Activated naive CD8-positive, alpha-beta T cell (primary cell): ENCODE measurements at regions not wholly inside any gene's neighbourhood (a gene's known extent, or its start where the extent isn't known, plus 50 kb on each side); places are given as distances from the start of the nearest gene placed in this dataset.

Source experiments
- H3K27ac Mint-ChIP-seq: one replicate; pipeline ENCODE4 v1.8.0; 2021; ENCODE audit warnings: mixed read lengths
- H3K27me3 Mint-ChIP-seq: one replicate; pipeline ENCODE4 v1.8.0; 2021; ENCODE audit warnings: mixed read lengths
- H3K36me3 Mint-ChIP-seq: one replicate; pipeline ENCODE4 v1.8.0; 2021; ENCODE audit warnings: mixed read lengths
- H3K4me1 Mint-ChIP-seq: one replicate; pipeline ENCODE4 v1.8.0; 2021; ENCODE audit warnings: low read depth, mixed read lengths
- H3K4me3 Mint-ChIP-seq: one replicate; pipeline ENCODE4 v1.8.0; 2021; ENCODE audit warnings: mild to moderate bottlenecking, mixed read lengths
- H3K9me3 Mint-ChIP-seq: one replicate; pipeline ENCODE4 v1.8.0; 2021; ENCODE audit warnings: low read depth, mixed read lengths

GRCh38 chr2:176471949-176472348, 202.7 kb downstream of the MTX2 start:
- H3K9me3 Mint-ChIP-seq: no peaks in the 10 kb centered on the region
- no peak overlapping the region for H3K4me3 Mint-ChIP-seq
- peaks cover 19% of the 10 kb centered on the region for H3K4me1 Mint-ChIP-seq
- peaks cover 3% of the 10 kb centered on the region for H3K36me3 Mint-ChIP-seq
- no peak overlapping the region for H3K27ac Mint-ChIP-seq
- peaks cover 5% of the 10 kb centered on the region for H3K27me3 Mint-ChIP-seq

- Mint-ChIP-seq H3K4me1 (peaks cover 19% of the 10 kb centered on the region), H3K36me3 (peaks cover 3% of the 10 kb centered on the region), H3K27me3 (no peaks in the 10 kb centered on the region), H3K9me3 (no peaks in the 10 kb centered on the region), H3K27ac (no peak overlapping the region), H3K4me3 (peak overlapping the region; percentile 77)
Measured at GRCh38 chr2:176473177-176473576, 203.9 kb downstream of the MTX2 start.

DNA sequence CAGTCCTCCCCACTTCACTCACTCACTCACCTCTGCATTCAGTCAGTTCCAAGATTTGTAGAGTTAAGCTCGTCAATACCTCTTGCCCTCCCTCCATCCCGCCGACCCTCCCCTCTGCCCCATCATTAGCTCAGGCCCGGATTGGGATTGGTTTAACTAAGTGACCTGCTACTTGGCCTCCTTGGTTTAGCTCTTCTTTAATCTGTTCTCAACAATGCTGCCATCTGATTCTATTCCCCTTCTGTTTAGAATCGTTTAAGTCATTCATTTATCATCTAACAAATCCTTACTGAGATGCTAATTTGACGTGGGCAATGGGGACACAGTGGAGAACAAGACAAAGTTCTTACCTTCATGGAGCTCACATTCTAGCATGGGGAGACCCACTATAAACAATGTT, 204.6 kb downstream of the MTX2 start:
- no peaks in the 10 kb centered on the region for H3K27me3 Mint-ChIP-seq
- peak overlapping the region; percentile 21 for H3K4me3 Mint-ChIP-seq
- peaks cover 19% of the 10 kb centered on the region for H3K4me1 Mint-ChIP-seq
- H3K27ac Mint-ChIP-seq: no peak overlapping the region
- H3K9me3 Mint-ChIP-seq: no peaks in the 10 kb centered on the region
- H3K36me3 Mint-ChIP-seq: peaks cover 3% of the 10 kb centered on the region

GRCh38 chr2:176477336-176477735, 208.1 kb downstream of the MTX2 start:
- Mint-ChIP-seq H3K9me3 (no peaks in the 10 kb centered on the region), H3K4me3 (no peak overlapping the region), H3K27me3 (peaks cover 10% of the 10 kb centered on the region), H3K27ac (no peak overlapping the region), H3K36me3 (peaks cover 3% of the 10 kb centered on the region), H3K4me1 (peaks cover 17% of the 10 kb centered on the region)

DNA sequence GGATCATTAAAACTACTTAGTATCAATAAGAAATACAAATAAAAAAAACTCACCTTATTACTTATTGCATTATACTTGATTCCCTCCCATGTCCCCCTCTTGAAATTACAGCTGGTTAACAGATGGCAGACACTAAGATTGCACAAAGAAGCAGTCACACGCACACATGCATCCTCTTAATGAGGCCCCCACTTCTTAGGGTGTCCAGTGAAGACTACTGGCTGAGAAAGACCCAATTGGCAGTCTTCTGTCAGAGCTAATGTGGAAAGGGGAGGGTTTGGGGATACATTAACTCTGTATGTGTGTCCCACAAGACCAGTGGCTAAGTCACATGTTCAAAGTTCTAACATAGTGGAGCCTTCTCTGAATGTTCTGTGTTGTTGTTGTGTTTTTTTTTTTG, 210.7 kb downstream of the MTX2 start:
- H3K4me3 Mint-ChIP-seq: no peak overlapping the region
- H3K9me3 Mint-ChIP-seq: no peaks in the 10 kb centered on the region
- peaks cover 12% of the 10 kb centered on the region for H3K27me3 Mint-ChIP-seq
- no peaks in the 10 kb centered on the region for H3K36me3 Mint-ChIP-seq
- H3K27ac Mint-ChIP-seq: no peak overlapping the region
- H3K4me1 Mint-ChIP-seq: no peaks in the 10 kb centered on the region

- H3K36me3 Mint-ChIP-seq: no peaks in the 10 kb centered on the region
- H3K4me1 Mint-ChIP-seq: no peaks in the 10 kb centered on the region
- peaks cover 20% of the 10 kb centered on the region for H3K27me3 Mint-ChIP-seq
- H3K9me3 Mint-ChIP-seq: no peaks in the 10 kb centered on the region
- no peak overlapping the region for H3K4me3 Mint-ChIP-seq
- H3K27ac Mint-ChIP-seq: no peak overlapping the region
Measured at GRCh38 chr2:176482107-176482506, 212.9 kb downstream of the MTX2 start.

DNA sequence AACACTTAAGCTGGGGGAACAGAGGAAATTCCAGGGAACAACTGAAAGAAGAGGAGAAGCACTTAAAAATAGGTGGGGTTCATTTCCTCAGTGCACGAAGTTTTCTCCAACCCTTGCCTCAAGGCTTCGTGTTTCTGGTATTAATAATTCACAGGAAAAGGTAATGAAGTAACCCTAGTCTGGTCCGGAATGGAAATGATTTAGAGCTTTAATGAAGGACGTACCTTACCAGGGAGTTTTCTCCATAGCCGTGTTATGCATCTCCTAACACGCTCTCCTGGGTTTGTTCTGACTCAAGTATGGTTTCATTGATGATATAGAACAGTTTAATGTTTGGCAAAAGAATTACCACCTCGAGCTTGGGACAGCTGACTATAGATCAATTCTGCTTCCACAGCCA, 214.2 kb downstream of the MTX2 start:
- peaks cover 23% of the 10 kb centered on the region for H3K27me3 Mint-ChIP-seq
- H3K4me1 Mint-ChIP-seq: no peaks in the 10 kb centered on the region
- H3K27ac Mint-ChIP-seq: no peak overlapping the region

GRCh38 chr2:176483901-176484568, 214.8 kb downstream of the MTX2 start:
- Mint-ChIP-seq H3K4me3 (no peak overlapping the region), H3K9me3 (no peaks in the 10 kb centered on the region), H3K27me3 (peaks cover 23% of the 10 kb centered on the region), H3K27ac (no peak overlapping the region), H3K4me1 (no peaks in the 10 kb centered on the region), H3K36me3 (no peaks in the 10 kb centered on the region)

More for the DNA sequence above, 214.2 kb downstream of the MTX2 start:
- Mint-ChIP-seq H3K36me3 (no peaks in the 10 kb centered on the region), H3K4me3 (no peak overlapping the region), H3K9me3 (no peaks in the 10 kb centered on the region)

- no peak overlapping the region for H3K4me3 Mint-ChIP-seq
- no peaks in the 10 kb centered on the region for H3K4me1 Mint-ChIP-seq
- H3K27ac Mint-ChIP-seq: no peak overlapping the region
- peaks cover 25% of the 10 kb centered on the region for H3K27me3 Mint-ChIP-seq
- no peaks in the 10 kb centered on the region for H3K9me3 Mint-ChIP-seq
- H3K36me3 Mint-ChIP-seq: no peaks in the 10 kb centered on the region
Measured at GRCh38 chr2:176484838-176485237, 215.6 kb downstream of the MTX2 start.

DNA sequence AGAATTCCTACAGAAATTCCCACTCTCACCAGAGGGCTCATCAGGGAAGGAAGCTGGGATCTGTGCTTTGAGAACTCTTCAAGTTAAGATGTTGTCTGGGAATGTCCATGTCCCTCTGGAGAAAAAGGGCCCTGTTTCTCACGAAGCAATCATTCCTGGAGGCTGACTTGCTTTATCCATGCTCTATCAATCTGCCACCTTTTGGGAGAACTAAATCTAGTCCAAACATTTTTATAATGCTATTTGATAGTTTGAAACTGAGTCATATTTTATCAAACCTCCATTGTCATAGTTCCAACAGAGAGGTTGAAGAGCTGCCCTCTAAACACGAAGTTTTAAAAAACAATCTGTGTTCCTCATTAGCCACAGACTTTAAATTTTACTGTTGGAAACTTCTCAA, 219.2 kb downstream of the MTX2 start:
- H3K27ac Mint-ChIP-seq: no peak overlapping the region
- H3K36me3 Mint-ChIP-seq: no peaks in the 10 kb centered on the region
- peaks cover 17% of the 10 kb centered on the region for H3K27me3 Mint-ChIP-seq
- peaks cover 8% of the 10 kb centered on the region for H3K4me1 Mint-ChIP-seq
- H3K9me3 Mint-ChIP-seq: no peaks in the 10 kb centered on the region
- no peak overlapping the region for H3K4me3 Mint-ChIP-seq

DNA sequence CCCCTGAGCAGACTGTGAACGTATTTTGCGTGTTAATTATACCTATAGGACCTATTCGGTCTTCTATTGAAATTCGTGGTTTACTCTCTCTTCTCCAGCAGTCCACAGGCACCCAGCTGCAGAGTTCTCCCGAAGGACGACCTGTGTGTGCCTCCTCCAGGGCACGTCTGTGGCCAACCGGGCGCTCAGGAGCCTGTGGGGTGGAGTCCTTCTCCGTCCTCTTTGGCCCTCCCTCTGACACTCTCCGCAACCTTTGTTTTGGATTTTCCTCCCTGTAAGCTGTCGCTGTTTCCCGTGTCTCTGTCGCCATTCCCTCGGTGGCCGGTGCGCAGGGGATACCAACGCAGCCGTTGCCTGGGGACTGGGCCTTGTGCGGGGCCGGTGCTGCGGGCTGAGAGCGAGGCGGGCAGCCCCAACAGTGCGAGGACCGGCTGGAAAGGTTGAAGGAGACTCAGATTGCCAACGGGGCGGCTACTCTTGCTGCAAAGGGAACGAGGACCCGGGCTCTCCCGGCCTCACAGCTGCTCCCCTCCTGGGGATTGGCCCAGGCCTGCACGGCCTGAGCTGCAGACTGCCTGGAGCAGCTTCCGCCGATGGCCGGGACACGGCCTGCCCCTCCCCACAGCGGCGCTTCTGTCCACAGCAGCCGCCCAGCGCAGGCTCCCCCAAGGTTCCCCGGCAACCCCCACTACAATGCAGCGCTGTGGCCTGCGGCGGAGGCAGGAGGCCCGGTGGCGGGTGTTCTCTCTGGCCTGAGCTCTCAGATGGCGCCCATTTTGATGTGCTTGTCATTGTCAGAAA, 221.0 kb downstream of the MTX2 start:
- peaks cover 15% of the 10 kb centered on the region for H3K27me3 Mint-ChIP-seq
- peaks cover 8% of the 10 kb centered on the region for H3K4me1 Mint-ChIP-seq
- no peaks in the 10 kb centered on the region for H3K36me3 Mint-ChIP-seq
- H3K9me3 Mint-ChIP-seq: no peaks in the 10 kb centered on the region
- H3K27ac Mint-ChIP-seq: no peak overlapping the region
- no peak overlapping the region for H3K4me3 Mint-ChIP-seq

DNA sequence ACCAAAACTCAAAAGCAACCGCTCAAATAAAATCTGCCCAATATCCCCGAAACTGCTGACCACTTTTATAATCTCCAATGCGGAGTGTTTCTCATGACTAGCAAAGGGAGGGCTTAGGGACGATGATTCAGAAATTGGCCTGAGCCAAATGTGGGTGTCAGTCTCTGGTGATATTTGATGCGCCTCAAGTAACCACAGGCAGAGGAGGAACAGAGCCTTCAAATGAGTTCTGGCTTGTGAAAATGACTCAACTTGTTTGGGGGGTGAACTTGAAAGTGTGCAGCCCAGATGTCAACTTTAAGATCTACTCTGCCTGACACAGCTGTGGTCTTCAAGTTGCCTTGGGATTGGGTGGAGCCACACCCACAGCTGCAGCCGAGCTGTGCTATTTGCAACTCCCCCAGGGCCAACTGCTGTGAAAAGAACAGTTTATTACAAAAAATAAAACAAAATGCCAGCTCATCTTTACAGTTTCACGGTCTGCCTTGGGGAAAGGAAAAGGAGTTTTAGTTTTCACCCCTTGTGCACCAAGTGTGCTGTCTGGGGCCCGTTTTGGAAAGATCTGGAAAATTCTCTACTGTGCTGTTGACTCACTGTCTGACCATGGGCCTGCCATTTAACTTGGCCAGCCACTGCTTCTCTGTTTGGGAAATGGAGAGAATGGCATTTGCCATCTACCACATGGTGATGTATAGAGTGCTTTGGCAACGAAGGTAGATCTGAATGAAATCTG, 222.1 kb downstream of the MTX2 start:
- no peaks in the 10 kb centered on the region for H3K36me3 Mint-ChIP-seq
- peaks cover 8% of the 10 kb centered on the region for H3K4me1 Mint-ChIP-seq
- no peak overlapping the region for H3K27ac Mint-ChIP-seq
- no peaks in the 10 kb centered on the region for H3K9me3 Mint-ChIP-seq
- H3K4me3 Mint-ChIP-seq: no peak overlapping the region
- peaks cover 15% of the 10 kb centered on the region for H3K27me3 Mint-ChIP-seq

- Mint-ChIP-seq H3K27me3 (peaks cover 9% of the 10 kb centered on the region), H3K4me3 (no peak overlapping the region), H3K27ac (no peak overlapping the region)
Measured at GRCh38 chr2:176492583-176492982, 223.3 kb downstream of the MTX2 start.

DNA sequence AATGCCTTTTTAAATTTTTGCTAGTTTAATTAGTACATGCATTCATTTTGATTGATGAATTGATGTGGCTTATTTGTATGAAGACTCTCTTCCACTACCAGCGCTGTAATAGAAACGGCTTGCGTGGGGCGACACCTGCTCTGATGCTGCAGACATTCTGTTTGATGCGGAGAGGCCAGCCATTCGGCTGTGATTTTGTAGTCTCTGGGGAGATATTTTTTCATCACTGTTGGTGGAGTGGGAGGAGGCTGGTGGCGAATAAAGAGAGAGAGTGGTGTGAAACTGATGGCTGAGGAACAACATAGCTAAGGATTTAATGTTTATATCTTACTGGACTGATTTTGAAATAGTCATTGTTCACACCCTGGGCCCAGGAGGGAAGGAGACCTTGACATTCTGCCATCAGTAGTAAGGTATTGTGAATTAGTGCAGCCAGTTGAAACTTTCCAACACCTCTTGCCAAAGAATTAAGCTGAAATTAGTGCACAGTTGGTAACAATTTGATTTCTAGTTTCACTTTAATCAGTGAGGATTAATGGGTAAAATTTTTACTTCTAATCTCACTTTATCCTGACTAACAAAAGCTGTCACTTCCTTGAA, 224.1 kb downstream of the MTX2 start:
- H3K36me3 Mint-ChIP-seq: no peaks in the 10 kb centered on the region
- no peaks in the 10 kb centered on the region for H3K9me3 Mint-ChIP-seq
- no peak overlapping the region for H3K27ac Mint-ChIP-seq
- peaks cover 10% of the 10 kb centered on the region for H3K27me3 Mint-ChIP-seq
- no peak overlapping the region for H3K4me3 Mint-ChIP-seq
- peaks cover 8% of the 10 kb centered on the region for H3K4me1 Mint-ChIP-seq

More at GRCh38 chr2:176492583-176492982, 223.3 kb downstream of the MTX2 start:
- H3K36me3 Mint-ChIP-seq: no peaks in the 10 kb centered on the region
- no peaks in the 10 kb centered on the region for H3K9me3 Mint-ChIP-seq
- H3K4me1 Mint-ChIP-seq: peaks cover 8% of the 10 kb centered on the region

- H3K4me1 Mint-ChIP-seq: peaks cover 8% of the 10 kb centered on the region
- H3K36me3 Mint-ChIP-seq: no peaks in the 10 kb centered on the region
- H3K4me3 Mint-ChIP-seq: no peak overlapping the region
- H3K27ac Mint-ChIP-seq: no peak overlapping the region
- H3K27me3 Mint-ChIP-seq: peaks cover 11% of the 10 kb centered on the region
- H3K9me3 Mint-ChIP-seq: no peaks in the 10 kb centered on the region
Measured at GRCh38 chr2:176493909-176494308, 224.7 kb downstream of the MTX2 start.
